SJSA1 (cell line): ENCODE measurements at regions not wholly inside any gene's neighbourhood (a gene's known extent, or its start where the extent isn't known, plus 50 kb on each side); places are given as distances from the start of the nearest gene placed in this dataset.

Experiments used
- DNase-seq, 2 experiments: peaks; one replicate each; pipeline ENCODE4 v3.0.0-alpha.2; 2015 to 2020; ENCODE audit warnings: low spot score in 2 of 2, low read depth in 1 of 2
- H3K27ac ChIP-seq: fragments of 250-450 bp; sonication (Bioruptor Pico); 2 replicates; pipeline ENCODE4 v1.5.1; 2020; ENCODE audit warnings: mild to moderate bottlenecking, moderate library complexity
- H3K27me3 ChIP-seq: fragments of 250-450 bp; sonication (Bioruptor Pico); replicated peaks from 2 replicates; pipeline ENCODE4 v1.5.1; 2020; ENCODE audit warnings: mild to moderate bottlenecking, moderate library complexity
- H3K36me3 ChIP-seq: fragments of 250-450 bp; sonication (Bioruptor Pico); 2 replicates; pipeline ENCODE4 v1.5.1; 2020; ENCODE audit warnings: mild to moderate bottlenecking
- H3K4me1 ChIP-seq: fragments of 250-450 bp; sonication (Bioruptor Pico); replicated peaks from 2 replicates; pipeline ENCODE4 v1.6.1; 2021; ENCODE audit warnings: mild to moderate bottlenecking
- H3K4me3 ChIP-seq: fragments of 250-450 bp; sonication (Bioruptor Pico); 2 replicates; pipeline ENCODE4 v1.5.1; 2020; ENCODE audit warnings: mild to moderate bottlenecking
- H3K9me3 ChIP-seq: fragments of 250-450 bp; sonication (Bioruptor Pico); replicated peaks from 2 replicates; pipeline ENCODE4 v1.5.1; 2020; ENCODE audit warnings: mild to moderate bottlenecking

GRCh38 chr13:73286942-73287620, 228.3 kb downstream of the KLF5 start:
- H3K9me3 ChIP-seq: no peaks in the 10 kb centered on the region
- no peaks in the 10 kb centered on the region for H3K27me3 ChIP-seq
- no peak for DNase-seq
- no peak overlapping the region for H3K27ac ChIP-seq
- no peaks in the 10 kb centered on the region for H3K36me3 ChIP-seq
- no peak overlapping the region for H3K4me3 ChIP-seq
- H3K4me1 ChIP-seq: no peaks in the 10 kb centered on the region

- no peaks in the 10 kb centered on the region for H3K27me3 ChIP-seq
- no peaks in the 10 kb centered on the region for H3K36me3 ChIP-seq
- no peaks in the 10 kb centered on the region for H3K4me1 ChIP-seq
- DNase-seq: no peak
- H3K9me3 ChIP-seq: no peaks in the 10 kb centered on the region
- H3K27ac ChIP-seq: no peak overlapping the region
- H3K4me3 ChIP-seq: no peak overlapping the region
Observed at GRCh38 chr13:73286177-73286576, 227.4 kb downstream of the KLF5 start.

- no peaks in the 10 kb centered on the region for H3K9me3 ChIP-seq
- DNase-seq: no peak
Observed at GRCh38 chr13:73284081-73284874, 225.5 kb downstream of the KLF5 start.

GRCh38 chr13:73283636-73284035, 224.8 kb downstream of the KLF5 start:
- no peaks in the 10 kb centered on the region for H3K4me1 ChIP-seq
- no peaks in the 10 kb centered on the region for H3K9me3 ChIP-seq
- no peaks in the 10 kb centered on the region for H3K27me3 ChIP-seq
- no peak overlapping the region for H3K27ac ChIP-seq
- DNase-seq: no peak
- H3K36me3 ChIP-seq: no peaks in the 10 kb centered on the region
- no peak overlapping the region for H3K4me3 ChIP-seq

More at GRCh38 chr13:73284081-73284874, 225.5 kb downstream of the KLF5 start:
- H3K4me1 ChIP-seq: no peaks in the 10 kb centered on the region
- H3K36me3 ChIP-seq: no peaks in the 10 kb centered on the region
- no peak overlapping the region for H3K4me3 ChIP-seq
- no peak overlapping the region for H3K27ac ChIP-seq
- H3K27me3 ChIP-seq: no peaks in the 10 kb centered on the region

- no peaks in the 10 kb centered on the region for H3K36me3 ChIP-seq
- H3K9me3 ChIP-seq: no peaks in the 10 kb centered on the region
- no peaks in the 10 kb centered on the region for H3K4me1 ChIP-seq
- H3K27me3 ChIP-seq: no peaks in the 10 kb centered on the region
- no peak overlapping the region for H3K27ac ChIP-seq
- DNase-seq: no peak
- H3K4me3 ChIP-seq: no peak overlapping the region
Observed at GRCh38 chr13:73281746-73282145, 222.9 kb downstream of the KLF5 start.

GRCh38 chr13:73278186-73278585, 219.4 kb downstream of the KLF5 start:
- H3K4me1 ChIP-seq: peaks cover 9% of the 10 kb centered on the region
- DNase-seq: no peak
- H3K4me3 ChIP-seq: no peak overlapping the region
- H3K27me3 ChIP-seq: no peaks in the 10 kb centered on the region
- no peaks in the 10 kb centered on the region for H3K36me3 ChIP-seq
- no peak overlapping the region for H3K27ac ChIP-seq
- H3K9me3 ChIP-seq: no peaks in the 10 kb centered on the region

- Histone ChIP-seq H3K27ac (no peak overlapping the region; the same call in 1 of the 2 replicates), H3K4me1 (peaks cover 10% of the 10 kb centered on the region), H3K9me3 (no peaks in the 10 kb centered on the region), H3K27me3 (no peaks in the 10 kb centered on the region), H3K36me3 (no peaks in the 10 kb centered on the region), H3K4me3 (no peak overlapping the region)
- no peak for DNase-seq
Observed at GRCh38 chr13:73275163-73275562, 216.4 kb downstream of the KLF5 start.

- Histone ChIP-seq H3K27ac (peak overlapping the region; percentile 46), H3K27me3 (no peaks in the 10 kb centered on the region)
- no peak for DNase-seq
Observed at GRCh38 chr13:73274147-73274546, 215.3 kb downstream of the KLF5 start.

GRCh38 chr13:73273745-73274144, 214.9 kb downstream of the KLF5 start:
- Histone ChIP-seq H3K27me3 (no peaks in the 10 kb centered on the region), H3K27ac (peak overlapping the region; percentile 46), H3K9me3 (no peaks in the 10 kb centered on the region), H3K4me1 (peaks cover 10% of the 10 kb centered on the region), H3K36me3 (no peaks in the 10 kb centered on the region), H3K4me3 (no peak overlapping the region)
- peak in 1 of 2 experiments; percentile 40 for DNase-seq

More at GRCh38 chr13:73274147-73274546, 215.3 kb downstream of the KLF5 start:
- no peaks in the 10 kb centered on the region for H3K36me3 ChIP-seq
- H3K4me1 ChIP-seq: peaks cover 10% of the 10 kb centered on the region
- H3K4me3 ChIP-seq: no peak overlapping the region
- no peaks in the 10 kb centered on the region for H3K9me3 ChIP-seq

GRCh38 chr13:73273276-73273675, 214.5 kb downstream of the KLF5 start:
- H3K27ac ChIP-seq: no peak overlapping the region
- H3K4me1 ChIP-seq: peaks cover 10% of the 10 kb centered on the region
- H3K27me3 ChIP-seq: no peaks in the 10 kb centered on the region
- no peak overlapping the region for H3K4me3 ChIP-seq
- DNase-seq: no peak
- no peaks in the 10 kb centered on the region for H3K9me3 ChIP-seq
- no peaks in the 10 kb centered on the region for H3K36me3 ChIP-seq

- H3K27ac ChIP-seq: no peak overlapping the region
- peaks cover 10% of the 10 kb centered on the region for H3K4me1 ChIP-seq
- no peak for DNase-seq
- no peaks in the 10 kb centered on the region for H3K9me3 ChIP-seq
- no peaks in the 10 kb centered on the region for H3K27me3 ChIP-seq
- no peaks in the 10 kb centered on the region for H3K36me3 ChIP-seq
- no peak overlapping the region for H3K4me3 ChIP-seq
Observed at GRCh38 chr13:73272831-73273230, 214.0 kb downstream of the KLF5 start.

GRCh38 chr13:73268306-73268705, 209.5 kb downstream of the KLF5 start:
- no peak overlapping the region for H3K27ac ChIP-seq
- no peak for DNase-seq
- H3K36me3 ChIP-seq: no peaks in the 10 kb centered on the region
- peaks cover 2% of the 10 kb centered on the region for H3K4me1 ChIP-seq
- H3K9me3 ChIP-seq: no peaks in the 10 kb centered on the region
- no peaks in the 10 kb centered on the region for H3K27me3 ChIP-seq
- no peak overlapping the region for H3K4me3 ChIP-seq

GRCh38 chr13:73266640-73267180, 207.9 kb downstream of the KLF5 start:
- H3K36me3 ChIP-seq: no peaks in the 10 kb centered on the region
- no peak overlapping the region for H3K27ac ChIP-seq
- H3K4me1 ChIP-seq: no peaks in the 10 kb centered on the region
- H3K9me3 ChIP-seq: no peaks in the 10 kb centered on the region
- no peak for DNase-seq
- no peaks in the 10 kb centered on the region for H3K27me3 ChIP-seq
- no peak overlapping the region for H3K4me3 ChIP-seq
